Epithelial cell of proximal tubule (primary cell): ENCODE measurements at regions not wholly inside any gene's neighbourhood (a gene's known extent, or its start where the extent isn't known, plus 50 kb on each side); places are given as distances from the start of the nearest gene placed in this dataset.

ENCODE experiments used
- DNase-seq: peaks from one replicate; pipeline ENCODE4 v3.0.0-alpha.2; 2011; ENCODE audit warnings: low read depth
- H3K4me3 ChIP-seq: 2 replicates; pipeline ENCODE4 v1.5.1; 2011; ENCODE audit warnings: low read depth, mild to moderate bottlenecking, low read length
- TF ChIP-seq, protein P1 (sequence below): conservative IDR thresholded peaks from 2 replicates; pipeline ENCODE4 v1.5.1; 2012; ENCODE audit warnings: low read depth, mild to moderate bottlenecking, low read length

DNA sequence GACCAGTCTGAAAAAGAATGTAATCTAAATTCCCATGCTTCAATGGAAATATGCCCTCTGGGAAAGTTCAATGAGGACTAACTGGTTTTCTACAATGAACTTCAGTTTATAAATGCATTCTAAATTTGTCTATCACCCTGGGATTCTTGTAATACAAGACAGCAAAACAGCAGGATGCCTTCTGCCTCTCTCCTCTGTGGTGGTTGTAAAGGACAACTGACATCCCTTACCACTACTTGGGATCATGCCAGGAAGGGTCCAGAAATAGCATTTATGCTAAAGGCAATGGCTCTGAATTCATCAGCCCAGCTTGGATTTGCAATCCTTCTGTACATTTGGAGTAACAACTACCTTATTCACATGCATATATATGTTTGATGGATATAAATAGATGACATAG lies 97.3 kb upstream of the ADAMTS16 start:
- TF ChIP-seq, protein P1, sequence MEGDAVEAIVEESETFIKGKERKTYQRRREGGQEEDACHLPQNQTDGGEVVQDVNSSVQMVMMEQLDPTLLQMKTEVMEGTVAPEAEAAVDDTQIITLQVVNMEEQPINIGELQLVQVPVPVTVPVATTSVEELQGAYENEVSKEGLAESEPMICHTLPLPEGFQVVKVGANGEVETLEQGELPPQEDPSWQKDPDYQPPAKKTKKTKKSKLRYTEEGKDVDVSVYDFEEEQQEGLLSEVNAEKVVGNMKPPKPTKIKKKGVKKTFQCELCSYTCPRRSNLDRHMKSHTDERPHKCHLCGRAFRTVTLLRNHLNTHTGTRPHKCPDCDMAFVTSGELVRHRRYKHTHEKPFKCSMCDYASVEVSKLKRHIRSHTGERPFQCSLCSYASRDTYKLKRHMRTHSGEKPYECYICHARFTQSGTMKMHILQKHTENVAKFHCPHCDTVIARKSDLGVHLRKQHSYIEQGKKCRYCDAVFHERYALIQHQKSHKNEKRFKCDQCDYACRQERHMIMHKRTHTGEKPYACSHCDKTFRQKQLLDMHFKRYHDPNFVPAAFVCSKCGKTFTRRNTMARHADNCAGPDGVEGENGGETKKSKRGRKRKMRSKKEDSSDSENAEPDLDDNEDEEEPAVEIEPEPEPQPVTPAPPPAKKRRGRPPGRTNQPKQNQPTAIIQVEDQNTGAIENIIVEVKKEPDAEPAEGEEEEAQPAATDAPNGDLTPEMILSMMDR: no peak
- DNase-seq: no peak
- H3K4me3 ChIP-seq: no peak overlapping the region

- no peak for DNase-seq
- TF ChIP-seq, protein P1: no peak
- no peak overlapping the region for H3K4me3 ChIP-seq
Observed at GRCh38 chr5:5043346-5043745, 96.8 kb upstream of the ADAMTS16 start.

GRCh38 chr5:5044247-5044840 lies 95.8 kb upstream of the ADAMTS16 start:
- no peak overlapping the region for H3K4me3 ChIP-seq
- TF ChIP-seq, protein P1: no peak
- no peak for DNase-seq

DNA sequence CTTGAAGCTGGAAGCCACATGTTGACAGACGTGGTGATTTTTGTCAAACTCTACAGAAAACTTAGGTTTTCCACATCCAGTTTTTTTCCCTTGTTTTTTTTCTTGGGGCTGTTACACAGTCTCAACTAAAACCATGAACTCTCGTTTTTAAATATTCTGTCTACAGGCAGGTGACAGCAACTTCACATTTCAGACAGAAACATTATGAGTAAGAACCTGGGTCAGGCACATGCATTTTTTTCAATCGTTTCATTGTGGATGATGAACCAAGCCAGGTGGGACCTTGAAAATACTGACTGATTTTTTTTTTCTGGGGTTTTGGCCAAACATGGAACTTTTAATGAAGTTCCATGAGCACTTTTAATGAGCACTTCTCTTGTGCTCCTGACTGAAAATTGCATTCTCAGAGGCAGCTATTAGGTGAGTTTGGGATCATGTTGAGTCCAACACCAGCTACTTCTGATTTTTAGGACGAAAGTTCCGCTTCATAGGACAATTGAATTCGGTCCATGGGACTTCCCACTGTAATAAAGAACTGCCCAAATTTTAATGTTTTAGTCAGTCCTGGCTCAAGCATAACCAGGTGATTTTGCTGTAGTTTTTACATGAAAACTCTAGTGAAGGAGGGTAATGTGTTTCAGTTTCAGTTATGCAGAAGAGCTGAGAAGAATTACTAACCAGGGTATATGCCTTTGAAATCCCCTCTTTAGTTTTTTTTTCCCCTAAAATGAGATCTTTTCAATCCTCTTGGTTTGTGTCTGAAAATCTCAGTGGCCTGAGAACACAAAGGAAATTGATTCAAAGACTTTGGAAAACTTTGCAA lies 93.2 kb upstream of the ADAMTS16 start:
- TF ChIP-seq, protein P1: no peak
- no peak for DNase-seq
- H3K4me3 ChIP-seq: no peak overlapping the region

DNA sequence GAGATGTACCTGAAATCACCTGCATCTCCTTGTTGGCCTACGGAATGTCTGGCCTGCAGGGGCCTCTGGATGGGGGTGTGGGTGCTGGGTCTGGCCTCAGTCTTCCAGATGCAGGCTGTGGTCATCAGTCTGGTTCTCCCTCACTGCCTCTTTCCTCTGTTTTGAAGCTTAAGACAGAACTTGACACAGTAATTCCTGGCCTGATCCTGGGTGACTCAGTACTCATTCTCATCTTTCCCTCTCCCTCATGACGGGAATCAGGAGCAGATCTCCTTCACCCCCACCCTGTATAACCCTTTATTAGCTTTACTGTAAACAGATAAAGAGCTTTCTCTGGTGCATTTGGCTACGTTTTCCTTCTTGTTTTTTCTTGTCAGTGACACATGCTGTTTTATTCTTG lies 89.3 kb upstream of the ADAMTS16 start:
- H3K4me3 ChIP-seq: no peak overlapping the region
- TF ChIP-seq, protein P1: no peak
- peak; percentile 64 for DNase-seq

- TF ChIP-seq, protein P1: no peak
- H3K4me3 ChIP-seq: no peak overlapping the region
- no peak for DNase-seq
Observed at GRCh38 chr5:5055712-5056111, 84.4 kb upstream of the ADAMTS16 start.
